ENCODE measurements at regions not wholly inside any gene's neighbourhood (a gene's known extent, or its start where the extent isn't known, plus 50 kb on each side); places are given as distances from the start of the nearest gene placed in this dataset.

DNA sequence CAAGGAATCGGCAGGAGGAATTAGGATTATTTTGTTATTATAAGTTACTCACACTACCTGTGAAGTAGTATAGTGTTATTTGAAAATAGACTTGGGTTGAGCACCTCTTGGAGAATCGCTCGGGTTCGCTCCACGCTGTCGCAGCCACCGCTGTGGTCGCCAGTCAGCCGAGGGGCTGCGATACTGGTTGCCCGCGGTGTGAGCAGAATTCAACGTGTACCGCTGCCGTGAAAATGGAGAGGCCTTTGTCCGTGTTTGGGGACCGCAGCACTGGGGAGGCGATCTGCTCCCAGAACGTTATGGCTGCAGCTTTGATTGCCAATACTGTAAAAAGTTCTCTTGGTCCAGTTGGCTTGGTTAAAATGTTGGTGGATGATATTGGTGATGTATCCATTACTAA is 117.2 kb downstream of the C7orf25 start:
- Histone ChIP-seq H3K4me3 (no peak overlapping the region), H3K27me3 (no peaks in the 10 kb centered on the region), H3K27ac (no peak overlapping the region), H3K4me1 (no peaks in the 10 kb centered on the region), H3K36me3 (no peaks in the 10 kb centered on the region), H3K9me3 (no peaks in the 10 kb centered on the region)
- 94 to 100% methylated on average over 1 to 19 of the region's 19 CpGs for WGBS, 2 donors (ENCODE audit: low coverage in 1 of 2)
- DNase-seq = no peak
- intact Hi-C loops (cut with DNase I; ENCODE audit: low total_unique reads) = no loop called here
- TF ChIP-seq, protein P1, sequence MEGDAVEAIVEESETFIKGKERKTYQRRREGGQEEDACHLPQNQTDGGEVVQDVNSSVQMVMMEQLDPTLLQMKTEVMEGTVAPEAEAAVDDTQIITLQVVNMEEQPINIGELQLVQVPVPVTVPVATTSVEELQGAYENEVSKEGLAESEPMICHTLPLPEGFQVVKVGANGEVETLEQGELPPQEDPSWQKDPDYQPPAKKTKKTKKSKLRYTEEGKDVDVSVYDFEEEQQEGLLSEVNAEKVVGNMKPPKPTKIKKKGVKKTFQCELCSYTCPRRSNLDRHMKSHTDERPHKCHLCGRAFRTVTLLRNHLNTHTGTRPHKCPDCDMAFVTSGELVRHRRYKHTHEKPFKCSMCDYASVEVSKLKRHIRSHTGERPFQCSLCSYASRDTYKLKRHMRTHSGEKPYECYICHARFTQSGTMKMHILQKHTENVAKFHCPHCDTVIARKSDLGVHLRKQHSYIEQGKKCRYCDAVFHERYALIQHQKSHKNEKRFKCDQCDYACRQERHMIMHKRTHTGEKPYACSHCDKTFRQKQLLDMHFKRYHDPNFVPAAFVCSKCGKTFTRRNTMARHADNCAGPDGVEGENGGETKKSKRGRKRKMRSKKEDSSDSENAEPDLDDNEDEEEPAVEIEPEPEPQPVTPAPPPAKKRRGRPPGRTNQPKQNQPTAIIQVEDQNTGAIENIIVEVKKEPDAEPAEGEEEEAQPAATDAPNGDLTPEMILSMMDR (IDR thresholded peaks at IDR 0.05) = no peak
- in situ Hi-C loops (cut with MboI; ENCODE audit: low pct_ligation_motif_present in 1 of 4, low pct_unique_long_range_greater_than_20kb in 1 of 4, low sequenced_read_pairs in 3 of 4) = no loop called here

DNA sequence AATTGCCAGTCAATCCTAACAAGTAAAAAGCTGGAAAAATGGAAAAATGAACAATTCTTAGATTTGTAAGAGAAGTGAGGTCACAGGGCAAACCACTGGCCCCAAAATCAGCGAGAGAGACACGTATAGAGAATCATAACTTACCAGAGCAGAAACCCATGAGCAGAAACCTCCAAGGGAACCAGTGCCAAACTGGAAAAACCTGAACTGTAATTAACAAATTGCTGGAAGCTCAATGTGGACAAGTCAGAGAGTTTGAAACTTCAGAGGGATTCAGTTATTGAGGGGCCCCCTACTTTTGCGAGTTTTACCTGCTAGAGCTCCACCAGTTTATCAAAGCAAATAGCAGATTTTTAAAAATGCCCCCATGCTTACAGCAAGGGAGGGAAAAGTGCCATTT is 119.0 kb downstream of the C7orf25 start:
- DNase-seq = no peak
- no peaks in the 10 kb centered on the region for H3K4me1 ChIP-seq
- H3K9me3 ChIP-seq = no peaks in the 10 kb centered on the region
- H3K27me3 ChIP-seq = no peaks in the 10 kb centered on the region
- WGBS, 2 donors (ENCODE audit: low coverage in 1 of 2) = 40 to 83% methylated on average over 1 to 3 of the region's 3 CpGs
- in situ Hi-C loops (cut with MboI; ENCODE audit: low pct_ligation_motif_present in 1 of 4, low pct_unique_long_range_greater_than_20kb in 1 of 4, low sequenced_read_pairs in 3 of 4) (no loop called here), intact Hi-C loops (cut with DNase I; ENCODE audit: low total_unique reads) (no loop called here)
- no peak overlapping the region for H3K27ac ChIP-seq
- TF ChIP-seq POLR2A (IDR thresholded peaks at IDR 0.05) (no peak), EP300 (IDR thresholded peaks at IDR 0.05; ENCODE audit: low read depth) (no peak), POLR2AphosphoS5 (IDR thresholded peaks at IDR 0.05) (no peak)
- TF ChIP-seq, protein P1 (IDR thresholded peaks at IDR 0.05) = no peak
- H3K36me3 ChIP-seq = no peaks in the 10 kb centered on the region
- H3K4me3 ChIP-seq = no peak overlapping the region

DNA sequence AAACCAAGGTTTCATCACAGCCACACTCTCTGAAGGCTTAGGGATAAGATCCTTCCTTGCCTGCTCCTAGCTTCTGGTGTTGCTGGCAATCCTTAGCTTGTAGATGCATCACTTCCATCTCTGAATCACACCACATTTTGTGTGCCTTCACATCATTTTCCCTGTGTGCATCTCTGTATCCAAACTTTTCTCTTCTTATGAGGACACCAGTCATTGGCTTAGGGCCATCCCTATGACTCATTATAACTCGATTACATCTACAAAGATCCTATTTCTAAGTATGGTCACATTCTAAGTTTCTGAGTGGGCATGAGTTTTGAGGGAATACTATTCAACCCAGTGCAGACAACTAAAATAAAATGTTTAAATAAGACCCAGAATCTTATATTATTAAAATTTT is 121.7 kb downstream of the C7orf25 start:
- DNase-seq = no peak
- in situ Hi-C loops (cut with MboI; ENCODE audit: low pct_ligation_motif_present in 1 of 4, low pct_unique_long_range_greater_than_20kb in 1 of 4, low sequenced_read_pairs in 3 of 4) (no loop called here), intact Hi-C loops (cut with DNase I; ENCODE audit: low total_unique reads) (no loop called here)
- no peaks in the 10 kb centered on the region for H3K4me1 ChIP-seq
- H3K27me3 ChIP-seq = no peaks in the 10 kb centered on the region
- no peaks in the 10 kb centered on the region for H3K36me3 ChIP-seq
- H3K27ac ChIP-seq = no peak overlapping the region
- WGBS, 2 donors (ENCODE audit: low coverage in 1 of 2) = 57 to 60% methylated on average over 1 of the region's 1 CpG
- H3K9me3 ChIP-seq = no peaks in the 10 kb centered on the region
- TF ChIP-seq POLR2AphosphoS5 (IDR thresholded peaks at IDR 0.05) (no peak), POLR2A (IDR thresholded peaks at IDR 0.05) (no peak), EP300 (IDR thresholded peaks at IDR 0.05; ENCODE audit: low read depth) (no peak)
- TF ChIP-seq, protein P1 (IDR thresholded peaks at IDR 0.05) = no peak
- H3K4me3 ChIP-seq = no peak overlapping the region

DNA sequence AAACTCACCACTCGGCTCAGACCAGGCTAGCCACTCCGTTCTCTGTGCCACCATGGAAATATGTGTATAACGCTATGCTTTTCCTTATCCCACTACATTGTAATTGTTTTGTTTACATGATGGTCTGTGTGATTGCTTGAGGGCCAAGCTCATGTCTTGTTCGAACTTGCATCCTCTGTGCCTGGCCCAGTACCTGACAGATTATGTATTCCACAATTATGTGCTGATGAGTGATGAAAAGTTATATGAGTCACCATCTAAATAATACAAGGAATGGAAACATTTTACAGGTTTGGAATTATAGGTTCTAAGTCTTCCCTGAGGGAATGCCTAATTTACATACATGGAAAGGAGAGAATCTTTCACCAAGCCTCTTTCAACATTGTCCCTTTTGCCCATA is 137.4 kb downstream of the C7orf25 start:
- no peak for DNase-seq
- in situ Hi-C loops (cut with MboI; ENCODE audit: low pct_ligation_motif_present in 1 of 4, low pct_unique_long_range_greater_than_20kb in 1 of 4, low sequenced_read_pairs in 3 of 4) (no loop called here), intact Hi-C loops (cut with DNase I; ENCODE audit: low total_unique reads) (no loop called here)
- 71 to 82% methylated on average over 2 to 4 of the region's 4 CpGs for WGBS, 2 donors (ENCODE audit: low coverage in 1 of 2)
- H3K4me3 ChIP-seq = no peak overlapping the region
- peaks cover 0 to 7% of the 10 kb centered on the region in 2 donors for H3K9me3 ChIP-seq
- no peaks in the 10 kb centered on the region for H3K27me3 ChIP-seq
- H3K36me3 ChIP-seq = no peaks in the 10 kb centered on the region
- TF ChIP-seq, protein P1 (IDR thresholded peaks at IDR 0.05) = no peak
- TF ChIP-seq POLR2A (IDR thresholded peaks at IDR 0.05) (no peak), POLR2AphosphoS5 (IDR thresholded peaks at IDR 0.05) (no peak), EP300 (IDR thresholded peaks at IDR 0.05; ENCODE audit: low read depth) (no peak)
- H3K27ac ChIP-seq = no peak overlapping the region
- no peaks in the 10 kb centered on the region for H3K4me1 ChIP-seq

Measured in transverse colon (tissue), 4 donors.